Endothelial cell (in vitro differentiated cells): ENCODE measurements at regions not wholly inside any gene's neighbourhood (a gene's known extent, or its start where the extent isn't known, plus 50 kb on each side); places are given as distances from the start of the nearest gene placed in this dataset.
"Not testable (repeated sequence)": the region's sequence is repeated elsewhere in the genome, so short reads cannot be mapped to it uniquely, and the experiment has no call there.

ENCODE experiments used
- DNase-seq: peaks from one replicate; pipeline ENCODE4 v3.0.0; 2021; ENCODE audit warnings: low spot score
- H3K27ac Mint-ChIP-seq: one replicate; pipeline ENCODE4 v1.8.0; 2021; ENCODE audit warnings: mixed read lengths, inconsistent platforms; ENCODE audit not compliant: unreplicated experiment
- H3K27me3 Mint-ChIP-seq: one replicate; pipeline ENCODE4 v1.8.0; 2021; ENCODE audit warnings: mild to moderate bottlenecking, moderate library complexity, mixed read lengths, inconsistent platforms; ENCODE audit not compliant: unreplicated experiment
- H3K36me3 Mint-ChIP-seq: one replicate; pipeline ENCODE4 v1.8.0; 2021; ENCODE audit warnings: mild to moderate bottlenecking, low read depth, mixed read lengths, inconsistent platforms; ENCODE audit not compliant: unreplicated experiment
- H3K4me1 Mint-ChIP-seq: one replicate; pipeline ENCODE4 v1.8.0; 2021; ENCODE audit warnings: mild to moderate bottlenecking, mixed read lengths, inconsistent platforms; ENCODE audit not compliant: unreplicated experiment
- H3K4me3 Mint-ChIP-seq: one replicate; pipeline ENCODE4 v1.8.0; 2021; ENCODE audit warnings: mild to moderate bottlenecking, mixed read lengths, inconsistent platforms; ENCODE audit not compliant: unreplicated experiment
- H3K9me3 Mint-ChIP-seq: one replicate; pipeline ENCODE4 v1.8.0; 2021; ENCODE audit warnings: mixed read lengths, inconsistent platforms; ENCODE audit not compliant: unreplicated experiment
- CTCF ChIP-seq: fragments of 200-600 bp; sonication (generic); IDR thresholded peaks from one replicate; pipeline ENCODE4 v1.5.0; 2021; ENCODE audit warnings: antibody characterized with exemption; ENCODE audit not compliant: unreplicated experiment

- Mint-ChIP-seq H3K4me1 (peaks cover 33% of the 10 kb centered on the region), H3K36me3 (no peaks in the 10 kb centered on the region), H3K27me3 (peaks cover 5% of the 10 kb centered on the region), H3K27ac (no peak overlapping the region), H3K9me3 (no peaks in the 10 kb centered on the region), H3K4me3 (no peak overlapping the region)
- DNase-seq = no peak
- no peak for TF ChIP-seq CTCF
Measured at GRCh38 chr10:45095286-45095685, 94.6 kb downstream of the ZNF22 start.

- no peak for TF ChIP-seq CTCF
- Mint-ChIP-seq H3K36me3 (no peaks in the 10 kb centered on the region), H3K27ac (no peak overlapping the region), H3K4me1 (peaks cover 26% of the 10 kb centered on the region), H3K4me3 (no peak overlapping the region), H3K27me3 (peaks cover 5% of the 10 kb centered on the region), H3K9me3 (no peaks in the 10 kb centered on the region)
- DNase-seq = peak; percentile 6
Measured at GRCh38 chr10:45096001-45096400, 95.3 kb downstream of the ZNF22 start.

- H3K27me3 Mint-ChIP-seq = peaks cover 5% of the 10 kb centered on the region
- H3K9me3 Mint-ChIP-seq = no peaks in the 10 kb centered on the region
- H3K4me1 Mint-ChIP-seq = peaks cover 10% of the 10 kb centered on the region
- DNase-seq = no peak
- no peak overlapping the region for H3K27ac Mint-ChIP-seq
- no peak for TF ChIP-seq CTCF
- H3K4me3 Mint-ChIP-seq = no peak overlapping the region
- no peaks in the 10 kb centered on the region for H3K36me3 Mint-ChIP-seq
Measured at GRCh38 chr10:45100429-45100828, 99.7 kb downstream of the ZNF22 start.

GRCh38 chr10:45104674-45105073, 104.0 kb downstream of the ZNF22 start:
- no peaks in the 10 kb centered on the region for H3K27me3 Mint-ChIP-seq
- TF ChIP-seq CTCF = no peak
- no peak overlapping the region for H3K4me3 Mint-ChIP-seq
- H3K9me3 Mint-ChIP-seq = no peaks in the 10 kb centered on the region
- no peak for DNase-seq
- no peaks in the 10 kb centered on the region for H3K36me3 Mint-ChIP-seq
- H3K27ac Mint-ChIP-seq = no peak overlapping the region
- peaks cover 2% of the 10 kb centered on the region for H3K4me1 Mint-ChIP-seq

- not testable (repeated sequence) for DNase-seq, H3K36me3 Mint-ChIP-seq, H3K9me3 Mint-ChIP-seq, H3K27ac Mint-ChIP-seq, H3K4me1 Mint-ChIP-seq, H3K27me3 Mint-ChIP-seq, H3K4me3 Mint-ChIP-seq
Measured at GRCh38 chr10:45105309-45105708, 104.6 kb downstream of the ZNF22 start.

- Mint-ChIP-seq H3K4me1 (peaks cover 2% of the 10 kb centered on the region), H3K27me3 (no peaks in the 10 kb centered on the region), H3K9me3 (no peaks in the 10 kb centered on the region), H3K4me3 (no peak overlapping the region), H3K27ac (no peak overlapping the region), H3K36me3 (no peaks in the 10 kb centered on the region)
- no peak for TF ChIP-seq CTCF
- no peak for DNase-seq
Measured at GRCh38 chr10:45106236-45106856, 105.6 kb downstream of the ZNF22 start.
